Lung (tissue), 11 donors: ENCODE measurements at regions not wholly inside any gene's neighbourhood (a gene's known extent, or its start where the extent isn't known, plus 50 kb on each side); places are given as distances from the start of the nearest gene placed in this dataset.

ENCODE experiments used
- ATAC-seq: fragments of 200-7000 bp; cut with Tn5 transposase; one replicate; pipeline ENCODE4 v1.9.1; 2020; ENCODE audit warnings: moderate number of reproducible peaks; ENCODE audit not compliant: insufficient read depth, low FRiP score
- DNase-seq, 3 donors: peaks; one replicate each; pipeline ENCODE4 v3.0.0-alpha.2; 2013 to 2017
- H3K27ac ChIP-seq, 2 donors: one replicate each; pipeline ENCODE4 v1.5.1; 2013; ENCODE audit warnings: mild to moderate bottlenecking in 2 of 2, moderate library complexity in 2 of 2, control low read depth in 1 of 2, inconsistent platforms in 1 of 2, low read depth in 1 of 2, low read length in 1 of 2
- H3K27me3 ChIP-seq, 3 donors: one replicate each; pipeline ENCODE4 v1.5.1; 2013; ENCODE audit warnings: low read length in 2 of 3; ENCODE audit not compliant: control insufficient read depth in 3 of 3, insufficient read depth in 3 of 3
- H3K36me3 ChIP-seq, 4 donors: one replicate each; pipeline ENCODE4 v1.5.1; 2013; ENCODE audit warnings: low read length in 4 of 4, mild to moderate bottlenecking in 1 of 4, moderate library complexity in 1 of 4; ENCODE audit not compliant: control insufficient read depth in 4 of 4, insufficient read depth in 4 of 4
- H3K4me1 ChIP-seq, 5 donors: one replicate each; pipeline ENCODE4 v1.5.1; 2013; ENCODE audit warnings: low read length in 5 of 5, mild to moderate bottlenecking in 2 of 5, moderate library complexity in 1 of 5; ENCODE audit not compliant: control insufficient read depth in 5 of 5, insufficient read depth in 5 of 5
- H3K4me3 ChIP-seq: one replicate; pipeline ENCODE4 v1.5.1; 2013; ENCODE audit warnings: mild to moderate bottlenecking, control low read depth, moderate library complexity
- H3K9ac ChIP-seq, 2 donors: one replicate each; pipeline ENCODE4 v1.5.1; 2013; ENCODE audit warnings: low read length in 2 of 2, control low read depth in 1 of 2; ENCODE audit not compliant: insufficient read depth in 1 of 2
- H3K9me3 ChIP-seq, 4 donors: one replicate each; pipeline ENCODE4 v1.5.1; 2013; ENCODE audit warnings: low read length in 3 of 4, mild to moderate bottlenecking in 1 of 4, moderate library complexity in 1 of 4; ENCODE audit not compliant: control insufficient read depth in 4 of 4, insufficient read depth in 3 of 4
- CTCF ChIP-seq: IDR thresholded peaks from 2 replicates; pipeline ENCODE4 v1.5.1; 2012; ENCODE audit warnings: mild to moderate bottlenecking; ENCODE audit errors: control extremely low read depth, extremely low read depth
- WGBS, 2 donors: extraction: QIAGEN DNeasy Blood & Tissue Kit; methylation state at CpG; one replicate each; pipeline ENCODE4 v1.1.7; 2013; 5-methylcytosine and 5-hydroxymethylcytosine counted together
- donor health status: control.
- donor health status: control.
- donor health status: Bipolar disorder and iron deficiency.
- donor health status: healthy.
- donor health status: DM: yes; HTN: yes; CAD: no.

- 96 to 97% methylated on average over 1 of the region's 1 CpG for WGBS, 2 donors
- H3K27me3 ChIP-seq = no peaks in the 10 kb centered on the region
- H3K4me1 ChIP-seq = no peaks in the 10 kb centered on the region
- ATAC-seq = no peak
- no peak overlapping the region for H3K9ac ChIP-seq
- no peaks in the 10 kb centered on the region for H3K36me3 ChIP-seq
- no peak for TF ChIP-seq CTCF
- no peak overlapping the region for H3K27ac ChIP-seq
- no peak for DNase-seq
- no peak overlapping the region for H3K4me3 ChIP-seq
- H3K9me3 ChIP-seq = no peaks in the 10 kb centered on the region
Observed at GRCh38 chr6:153927867-153928266, 111.2 kb upstream of the OPRM1 start.

- TF ChIP-seq CTCF = no peak
- Histone ChIP-seq H3K27ac (no peak overlapping the region), H3K36me3 (no peaks in the 10 kb centered on the region), H3K4me1 (no peaks in the 10 kb centered on the region), H3K9ac (no peak overlapping the region), H3K4me3 (no peak overlapping the region), H3K27me3 (no peaks in the 10 kb centered on the region), H3K9me3 (peaks cover 0 to 10% (median 4%) of the 10 kb centered on the region in 4 donors)
- ATAC-seq (no peak), DNase-seq (no peak)
- WGBS, 2 donors = 72 to 82% methylated on average over 8 of the region's 8 CpGs
Observed at GRCh38 chr6:153898360-153899059, 140.5 kb upstream of the OPRM1 start.

- Histone ChIP-seq H3K4me3 (no peak overlapping the region), H3K4me1 (no peaks in the 10 kb centered on the region), H3K27ac (no peak overlapping the region), H3K27me3 (no peaks in the 10 kb centered on the region), H3K9ac (no peak overlapping the region), H3K36me3 (no peaks in the 10 kb centered on the region), H3K9me3 (peaks cover 0 to 7% (median 0%) of the 10 kb centered on the region in 4 donors)
- ATAC-seq (no peak), DNase-seq (no peak)
- TF ChIP-seq CTCF = no peak
Observed at GRCh38 chr6:153882411-153882810, 156.6 kb upstream of the OPRM1 start.

GRCh38 chr6:153873541-153873940 lies 165.5 kb upstream of the OPRM1 start:
- DNase-seq = no peak
- no peaks in the 10 kb centered on the region for H3K36me3 ChIP-seq
- H3K9me3 ChIP-seq = peaks cover 0 to 4% (median 2%) of the 10 kb centered on the region in 4 donors
- H3K27me3 ChIP-seq = no peaks in the 10 kb centered on the region
- H3K4me1 ChIP-seq = no peaks in the 10 kb centered on the region
- ATAC-seq = no peak
- no peak overlapping the region for H3K4me3 ChIP-seq
- H3K9ac ChIP-seq = no peak overlapping the region
- WGBS, 2 donors = 88 to 93% methylated on average over 3 of the region's 3 CpGs
- H3K27ac ChIP-seq = no peak overlapping the region
- no peak for TF ChIP-seq CTCF
